Retinal pigment epithelial cell (primary cell): ENCODE measurements at regions not wholly inside any gene's neighbourhood (a gene's known extent, or its start where the extent isn't known, plus 50 kb on each side); places are given as distances from the start of the nearest gene placed in this dataset.

Experiments used
- DNase-seq: peaks from one replicate; pipeline ENCODE4 v3.0.0-alpha.2; 2010; ENCODE audit warnings: low read depth
- H3K4me3 ChIP-seq: 2 replicates; pipeline ENCODE4 v1.5.1; 2011; ENCODE audit warnings: mild to moderate bottlenecking, low read length, control low read depth, moderate library complexity
- CTCF ChIP-seq: conservative IDR thresholded peaks from 2 replicates; pipeline ENCODE4 v1.5.1; 2011; ENCODE audit warnings: low read depth, low read length, control low read depth, inconsistent platforms

DNA sequence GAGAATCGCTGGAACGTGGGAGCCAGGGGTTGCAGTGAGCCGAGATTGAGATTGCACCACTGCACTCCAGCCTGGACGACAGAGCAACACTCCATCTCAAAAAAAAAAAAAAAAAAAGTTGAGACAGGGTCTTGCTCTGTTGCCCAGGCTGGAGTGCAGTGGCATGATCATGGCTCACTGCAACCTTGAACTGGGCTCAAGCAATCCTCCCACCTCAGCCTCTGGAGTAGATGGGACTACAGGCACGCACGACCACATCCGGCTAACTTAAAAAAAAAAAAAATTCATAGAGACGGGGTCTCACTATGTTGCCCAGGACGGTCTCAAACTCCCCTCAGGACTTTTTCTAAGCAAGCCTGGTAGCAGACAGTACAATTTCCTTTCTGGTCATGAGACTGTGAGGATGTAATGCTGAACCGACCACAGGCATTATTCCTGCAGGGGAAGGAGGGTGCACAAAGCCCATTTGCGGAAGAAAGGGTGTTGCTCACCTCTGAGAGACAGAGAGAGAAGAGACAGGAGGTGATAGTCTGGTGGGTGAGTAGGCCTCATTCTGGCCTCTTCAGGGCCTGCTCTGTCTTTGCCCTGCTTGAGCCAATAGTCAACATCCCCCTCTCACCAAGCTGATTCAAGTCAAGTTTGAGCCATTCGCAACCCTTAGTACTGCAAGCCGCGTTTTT is 205.3 kb downstream of the ZFP36L2 start:
- H3K4me3 ChIP-seq: no peak overlapping the region
- no peak for TF ChIP-seq CTCF
- no peak for DNase-seq

DNA sequence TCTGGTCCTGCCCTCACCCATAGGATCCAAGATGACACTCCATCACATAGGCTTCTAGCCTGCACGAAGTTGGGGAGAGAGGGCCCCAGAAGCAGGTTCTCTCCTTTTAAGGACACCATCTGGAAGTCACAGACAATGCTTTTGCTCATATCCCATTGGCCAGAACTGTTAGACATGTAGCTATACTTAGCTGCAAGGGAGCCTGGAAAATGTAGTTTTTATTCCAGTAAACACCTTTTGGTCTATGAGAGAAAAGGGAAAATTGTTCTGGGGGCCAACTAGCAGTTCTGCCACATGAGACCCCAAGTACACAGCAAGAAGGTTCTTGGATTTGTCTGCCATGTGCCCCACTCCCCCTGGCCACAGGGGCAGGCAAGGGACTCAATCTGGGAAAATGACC is 206.1 kb downstream of the ZFP36L2 start:
- TF ChIP-seq CTCF: no peak
- H3K4me3 ChIP-seq: no peak overlapping the region
- no peak for DNase-seq

- DNase-seq: no peak
- H3K4me3 ChIP-seq: no peak overlapping the region
- TF ChIP-seq CTCF: no peak
Measured at GRCh38 chr2:43019536-43020183, 206.7 kb downstream of the ZFP36L2 start.

DNA sequence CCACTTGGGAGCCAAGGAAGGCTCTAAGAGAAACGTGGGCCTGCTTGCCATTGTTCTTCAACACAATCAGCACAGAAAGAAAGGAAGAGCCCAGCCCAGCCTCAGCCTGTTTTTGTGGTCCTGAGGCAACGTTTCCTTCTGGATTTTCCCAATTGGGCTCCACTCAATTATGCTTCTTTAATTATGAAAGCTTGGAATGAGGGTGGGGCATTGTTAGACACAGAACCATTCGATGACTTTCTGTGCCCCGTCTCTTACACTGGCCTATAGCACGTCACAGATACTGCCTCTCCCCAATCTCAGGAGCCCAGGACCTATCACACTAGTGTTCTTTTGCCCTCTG is 207.4 kb downstream of the ZFP36L2 start:
- no peak for DNase-seq
- H3K4me3 ChIP-seq: no peak overlapping the region
- no peak for TF ChIP-seq CTCF

DNA sequence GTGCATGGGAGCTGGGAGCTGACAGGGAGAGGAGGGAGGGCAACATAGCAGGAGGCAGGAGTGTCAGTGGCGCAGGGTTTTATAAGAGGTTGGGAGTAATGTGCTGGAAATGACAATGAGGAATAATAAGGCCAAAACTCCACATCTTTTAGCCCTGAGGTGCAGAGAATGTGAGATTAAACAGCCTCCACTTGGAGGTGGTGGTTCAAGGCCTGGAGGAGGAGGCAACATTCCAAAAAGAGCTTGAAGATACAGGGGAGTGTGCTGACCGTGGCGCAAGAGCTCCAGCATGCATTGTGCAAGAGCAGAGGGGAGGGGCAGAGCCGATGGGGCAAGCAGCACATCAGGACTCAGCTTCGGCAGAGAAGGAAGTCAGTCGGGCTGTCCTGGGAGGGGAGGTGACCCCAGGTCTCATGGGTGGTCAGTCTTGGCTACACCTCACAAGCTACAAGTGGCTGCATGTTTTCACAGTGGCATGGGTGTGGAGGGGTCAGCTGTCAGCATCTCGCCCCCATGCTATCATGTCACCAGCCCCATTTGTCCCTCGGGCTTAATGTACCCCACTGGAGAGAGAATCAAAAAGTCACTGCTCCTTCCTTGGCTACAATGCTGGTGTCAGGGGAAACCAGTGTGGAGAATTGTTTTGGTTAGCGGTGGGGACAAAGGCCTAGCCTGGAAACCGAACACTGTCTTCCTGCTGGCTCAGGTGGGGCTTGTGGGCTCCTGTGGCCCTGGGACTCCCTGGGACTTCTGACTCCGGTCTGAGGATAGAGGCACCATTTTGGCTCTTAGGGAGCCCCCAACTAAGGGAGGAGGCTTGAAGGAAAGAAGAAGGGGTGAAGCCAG is 208.0 kb downstream of the ZFP36L2 start:
- TF ChIP-seq CTCF: no peak
- no peak overlapping the region for H3K4me3 ChIP-seq
- DNase-seq: no peak

DNA sequence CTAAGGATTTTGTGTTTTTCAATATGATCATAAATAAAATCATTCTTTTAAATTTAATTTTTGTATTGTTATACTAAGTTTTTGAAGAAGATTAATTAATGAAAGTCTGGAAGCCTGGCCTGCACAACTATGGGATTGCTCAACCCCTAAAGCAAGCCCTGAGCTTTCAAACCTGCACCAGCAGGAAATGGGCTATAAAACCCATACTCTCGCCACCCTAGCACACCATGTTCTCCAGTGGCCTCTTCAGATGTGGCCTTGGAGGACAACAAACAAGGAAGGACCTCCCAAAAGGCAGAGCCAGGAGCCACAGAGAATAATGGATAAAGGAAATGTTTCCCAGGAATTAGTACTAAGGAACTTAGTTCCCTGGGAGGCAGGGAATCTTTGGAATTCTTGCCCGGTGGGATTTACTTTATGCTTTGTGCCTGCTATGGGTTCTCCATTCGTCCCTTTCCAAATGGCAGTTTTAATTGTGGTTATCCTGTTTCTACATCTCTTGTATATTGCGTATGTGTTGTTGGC is 212.5 kb downstream of the ZFP36L2 start:
- H3K4me3 ChIP-seq: no peak overlapping the region

More for the DNA sequence above, 212.5 kb downstream of the ZFP36L2 start:
- no peak for DNase-seq
- TF ChIP-seq CTCF: no peak
